ENCODE measurements at regions not wholly inside any gene's neighbourhood (a gene's known extent, or its start where the extent isn't known, plus 50 kb on each side); places are given as distances from the start of the nearest gene placed in this dataset.

GRCh38 chr4:58413849-58414248 is 1303.7 kb upstream of the IGFBP7 start:
- no peak for TF ChIP-seq EP300 (IDR thresholded peaks at IDR 0.05)
- TF ChIP-seq CTCF (IDR thresholded peaks at IDR 0.05) = no peak
- TF ChIP-seq POLR2A (IDR thresholded peaks at IDR 0.05) = no peak
